ENCODE measurements at regions not wholly inside any gene's neighbourhood (a gene's known extent, or its start where the extent isn't known, plus 50 kb on each side); places are given as distances from the start of the nearest gene placed in this dataset.

DNA sequence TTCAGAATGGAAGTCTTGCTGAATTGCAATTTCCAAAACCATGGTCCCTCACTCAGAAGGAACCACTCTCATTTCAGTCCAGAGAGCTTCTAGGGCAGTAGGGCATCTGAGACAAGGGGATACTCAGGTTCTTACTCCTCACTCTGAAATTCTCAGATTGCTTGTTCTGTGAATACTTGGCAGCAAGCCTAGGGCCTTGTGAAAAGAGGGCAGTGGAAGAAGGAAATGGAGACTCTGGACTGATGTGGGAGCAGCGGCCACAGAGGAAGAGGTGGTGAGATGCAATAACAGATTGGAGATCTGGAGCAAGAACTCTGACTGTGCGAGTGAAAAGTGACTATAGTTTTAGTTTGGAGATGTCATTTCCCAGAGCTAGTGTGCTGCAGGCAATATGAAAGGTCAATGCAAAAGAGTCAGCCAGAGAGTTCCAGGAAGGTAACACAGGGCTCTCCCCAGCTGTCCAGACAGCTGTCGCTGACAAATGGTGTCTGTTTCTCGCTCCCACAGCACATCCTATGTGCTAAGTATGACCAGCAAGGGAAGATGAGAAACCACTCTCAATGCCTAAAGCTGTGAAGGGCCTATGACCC, 291.6 kb upstream of the KIAA1217 start:
- BruUV-seq (replicated peaks): no TSS peak
- FAIRE-seq: no peak

DNA sequence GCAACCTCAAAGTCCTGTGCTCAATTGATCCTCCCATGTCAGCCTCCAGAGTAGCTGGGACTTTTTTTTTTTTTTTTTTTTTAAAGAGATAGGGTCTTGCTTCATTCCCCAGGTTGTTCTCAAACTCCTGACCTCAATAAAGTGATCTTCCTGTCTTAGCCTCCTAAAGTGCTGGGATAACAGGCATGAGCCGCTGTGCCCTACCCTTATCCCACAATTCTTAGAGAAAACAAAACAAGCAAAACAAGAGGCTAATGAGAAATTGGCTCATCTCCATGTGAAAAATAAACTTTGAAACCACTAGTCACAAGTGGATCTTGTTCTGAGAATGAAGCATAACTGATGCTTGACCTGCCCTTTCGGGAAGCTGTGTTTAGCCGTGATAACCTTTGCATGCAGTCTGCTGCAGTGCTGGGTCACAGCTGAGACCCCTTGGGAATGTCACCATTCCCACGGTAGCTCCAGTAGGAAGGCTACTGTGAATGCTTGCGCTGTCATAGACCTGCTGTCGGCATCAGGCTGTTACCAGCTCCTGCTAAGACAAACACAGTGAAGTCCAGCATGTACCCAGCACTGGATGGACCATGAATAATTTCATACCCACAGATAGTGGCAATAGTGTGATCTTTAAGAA, 290.7 kb upstream of the KIAA1217 start:
- intact Hi-C loops (cut with micrococcal nuclease; ENCODE audit: unreplicated experiment): no loop called here
- no TSS peak for BruUV-seq (replicated peaks)

More for the DNA sequence above, 291.6 kb upstream of the KIAA1217 start:
- ChIA-PET CTCF (no interaction called here), POLR2A (no interaction called here), SMC1A (ENCODE audit: uncharacterized antibody, unreplicated experiment) (no interaction called here), RAD21 (ENCODE audit: unreplicated experiment) (no interaction called here)
- Histone ChIP-seq H3K36me3 (ENCODE audit: control insufficient read depth in 2 of 2, insufficient read depth in 2 of 2, low read length in 1 of 2) (no peaks in the 10 kb centered on the region), H3K27me3 (replicated peaks in 1 of 2; ENCODE audit: control insufficient read depth in 2 of 2, insufficient read depth in 2 of 2, low read length in 1 of 2) (no peaks in the 10 kb centered on the region), H3K9ac (ENCODE audit: control insufficient read depth, insufficient read depth, low read length) (no peak overlapping the region), H4K20me1 (ENCODE audit: control insufficient read depth, insufficient read depth) (no peaks in the 10 kb centered on the region), H3K4me1 (ENCODE audit: control insufficient read depth, insufficient read depth, low read length) (no peaks in the 10 kb centered on the region), H3K27ac (ENCODE audit: control insufficient read depth, insufficient read depth) (no peak overlapping the region), H3K4me2 (ENCODE audit: control insufficient read depth, insufficient read depth) (no peak overlapping the region), H3K9me3 (replicated peaks; ENCODE audit: control insufficient read depth, insufficient read depth, low read length) (no peaks in the 10 kb centered on the region), H2AFZ (ENCODE audit: control insufficient read depth, low read depth, low read length) (no peak overlapping the region), H3K79me2 (ENCODE audit: control insufficient read depth, insufficient read depth, low read length) (no peaks in the 10 kb centered on the region), H3K4me3 (no peak overlapping the region)
- DNase-seq (ENCODE audit: low read depth, low spot score) (no peak), ATAC-seq (no peak)
- TF ChIP-seq CHD2 (IDR thresholded peaks at IDR 0.05; ENCODE audit: borderline replicate concordance, low read depth, low read length) (no peak), BRCA1 (IDR thresholded peaks at IDR 0.05; ENCODE audit: low read depth, low read length) (no peak)
- in situ Hi-C loops (cut with MboI): no loop called here
- intact Hi-C loops (cut with micrococcal nuclease; ENCODE audit: unreplicated experiment): no loop called here
- 0% methylated on average over 4 of the region's 4 CpGs for WGBS (ENCODE audit: insufficient coverage, insufficient replicate concordance, low lambda C conversion rate, missing lambda C conversion rate)

More for the DNA sequence above, 290.7 kb upstream of the KIAA1217 start:
- SMC1A ChIA-PET (ENCODE audit: uncharacterized antibody, unreplicated experiment): no interaction called here
- Histone ChIP-seq H3K36me3 (ENCODE audit: control insufficient read depth in 2 of 2, insufficient read depth in 2 of 2, low read length in 1 of 2) (no peaks in the 10 kb centered on the region), H3K9ac (ENCODE audit: control insufficient read depth, insufficient read depth, low read length) (no peak overlapping the region), H3K4me1 (ENCODE audit: control insufficient read depth, insufficient read depth, low read length) (no peaks in the 10 kb centered on the region), H3K4me2 (ENCODE audit: control insufficient read depth, insufficient read depth) (no peak overlapping the region), H4K20me1 (ENCODE audit: control insufficient read depth, insufficient read depth) (no peaks in the 10 kb centered on the region), H2AFZ (ENCODE audit: control insufficient read depth, low read depth, low read length) (no peak overlapping the region), H3K79me2 (ENCODE audit: control insufficient read depth, insufficient read depth, low read length) (no peaks in the 10 kb centered on the region), H3K27me3 (replicated peaks in 1 of 2; ENCODE audit: control insufficient read depth in 2 of 2, insufficient read depth in 2 of 2, low read length in 1 of 2) (no peaks in the 10 kb centered on the region), H3K4me3 (no peak overlapping the region), H3K27ac (ENCODE audit: control insufficient read depth, insufficient read depth) (no peak overlapping the region), H3K9me3 (replicated peaks; ENCODE audit: control insufficient read depth, insufficient read depth, low read length) (no peaks in the 10 kb centered on the region)
- CTCF ChIA-PET: no interaction called here
- TF ChIP-seq, protein P1, sequence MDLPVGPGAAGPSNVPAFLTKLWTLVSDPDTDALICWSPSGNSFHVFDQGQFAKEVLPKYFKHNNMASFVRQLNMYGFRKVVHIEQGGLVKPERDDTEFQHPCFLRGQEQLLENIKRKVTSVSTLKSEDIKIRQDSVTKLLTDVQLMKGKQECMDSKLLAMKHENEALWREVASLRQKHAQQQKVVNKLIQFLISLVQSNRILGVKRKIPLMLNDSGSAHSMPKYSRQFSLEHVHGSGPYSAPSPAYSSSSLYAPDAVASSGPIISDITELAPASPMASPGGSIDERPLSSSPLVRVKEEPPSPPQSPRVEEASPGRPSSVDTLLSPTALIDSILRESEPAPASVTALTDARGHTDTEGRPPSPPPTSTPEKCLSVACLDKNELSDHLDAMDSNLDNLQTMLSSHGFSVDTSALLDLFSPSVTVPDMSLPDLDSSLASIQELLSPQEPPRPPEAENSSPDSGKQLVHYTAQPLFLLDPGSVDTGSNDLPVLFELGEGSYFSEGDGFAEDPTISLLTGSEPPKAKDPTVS (IDR thresholded peaks at IDR 0.05; ENCODE audit: low read depth, low read length): no peak
- TF ChIP-seq MEF2B (IDR thresholded peaks at IDR 0.05; ENCODE audit: partially characterized antibody, poor library complexity, severe bottlenecking): peak; percentile 30
- in situ Hi-C loops (cut with MboI): no loop called here
- RAD21 ChIA-PET (ENCODE audit: unreplicated experiment): no interaction called here
- WGBS (ENCODE audit: insufficient coverage, insufficient replicate concordance, low lambda C conversion rate, missing lambda C conversion rate): 20% methylated on average over 6 of the region's 6 CpGs
- POLR2A ChIA-PET: no interaction called here
- DNase-seq (ENCODE audit: low read depth, low spot score) (no peak), ATAC-seq (no peak), FAIRE-seq (no peak)

All from GM12878 (cell line).